SKM-1 (cell line): ENCODE measurements at regions not wholly inside any gene's neighbourhood (a gene's known extent, or its start where the extent isn't known, plus 50 kb on each side); places are given as distances from the start of the nearest gene placed in this dataset.
"Not testable (repeated sequence)": the region's sequence is repeated elsewhere in the genome, so short reads cannot be mapped to it uniquely, and the experiment has no call there.

Source experiments
- DNase-seq: peaks from one replicate; lab custom pipeline; 2025; ENCODE audit not compliant: unreplicated experiment; lab: John Stamatoyannopoulos, UW

- DNase-seq: no peak
Measured at GRCh38 chr5:124622851-124623250, 123.6 kb downstream of the ZNF608 start.

- no peak for DNase-seq
Measured at GRCh38 chr5:124621279-124621678, 125.2 kb downstream of the ZNF608 start.

- no peak for DNase-seq
Measured at GRCh38 chr5:124620743-124621142, 125.7 kb downstream of the ZNF608 start.

- DNase-seq: no peak
Measured at GRCh38 chr5:124619121-124619520, 127.3 kb downstream of the ZNF608 start.

GRCh38 chr5:124617787-124618186, 128.7 kb downstream of the ZNF608 start:
- no peak for DNase-seq

GRCh38 chr5:124614836-124615385, 131.5 kb downstream of the ZNF608 start:
- no peak for DNase-seq

- DNase-seq: no peak
Measured at GRCh38 chr5:124614105-124614504, 132.3 kb downstream of the ZNF608 start.

GRCh38 chr5:124613273-124613953, 133.0 kb downstream of the ZNF608 start:
- no peak for DNase-seq

GRCh38 chr5:124612023-124612422, 134.4 kb downstream of the ZNF608 start:
- DNase-seq: no peak

GRCh38 chr5:124611262-124611661, 135.2 kb downstream of the ZNF608 start:
- not testable (repeated sequence) for DNase-seq

- DNase-seq: not testable (repeated sequence)
Measured at GRCh38 chr5:124609685-124610084, 136.8 kb downstream of the ZNF608 start.

- DNase-seq: no peak
Measured at GRCh38 chr5:124606543-124606942, 139.9 kb downstream of the ZNF608 start.

GRCh38 chr5:124606093-124606492, 140.3 kb downstream of the ZNF608 start:
- no peak for DNase-seq

GRCh38 chr5:124605541-124605940, 140.9 kb downstream of the ZNF608 start:
- DNase-seq: no peak

GRCh38 chr5:124604419-124604818, 142.0 kb downstream of the ZNF608 start:
- no peak for DNase-seq

- no peak for DNase-seq
Measured at GRCh38 chr5:124602925-124603650, 143.4 kb downstream of the ZNF608 start.

- DNase-seq: no peak
Measured at GRCh38 chr5:124599028-124599973, 147.1 kb downstream of the ZNF608 start.

- no peak for DNase-seq
Measured at GRCh38 chr5:124596595-124597421, 149.6 kb downstream of the ZNF608 start.

- no peak for DNase-seq
Measured at GRCh38 chr5:124593952-124594351, 152.5 kb downstream of the ZNF608 start.

GRCh38 chr5:124592891-124593290, 153.5 kb downstream of the ZNF608 start:
- DNase-seq: no peak
